IMR-90 (cell line): ENCODE measurements at regions not wholly inside any gene's neighbourhood (a gene's known extent, or its start where the extent isn't known, plus 50 kb on each side); places are given as distances from the start of the nearest gene placed in this dataset.

Experiments
- ATAC-seq: fragments of 200-7000 bp; cut with Tn5 transposase; 2 replicates; pipeline ENCODE4 v1.9.1; 2020; ENCODE audit warnings: low read depth, mild to moderate bottlenecking, moderate library complexity
- BruUV-seq: library from RNA; stranded (reverse); fragments of 400-500 nt; replicated peaks from 2 replicates; lab custom pipeline; 2021; lab: Mats Ljungman, UMichigan
- CTCF ChIA-PET: fragments of 300-600 bp; formaldehyde crosslinking; extraction: SDS; loops from one replicate; lab custom pipeline; 2021; ENCODE audit warnings: antibody characterized with exemption; lab: Yijun Ruan, JAX
- POLR2A ChIA-PET: fragments of 300-600 bp; sonication (Branson Sonifier 250); formaldehyde crosslinking; loops from one replicate; lab custom pipeline; 2022; ENCODE audit warnings: antibody characterized with exemption; ENCODE audit not compliant: unreplicated experiment; lab: Charles Lee
- DNase-seq: peaks from one replicate; pipeline ENCODE4 v3.0.0; 2013
- H2AFZ ChIP-seq: replicated peaks from 2 replicates; pipeline ENCODE3; 2013; ENCODE audit warnings: low read length, mild to moderate bottlenecking; ENCODE audit not compliant: poor library complexity
- H2AK5ac ChIP-seq: 2 replicates; pipeline ENCODE4 v1.6.1; 2013; ENCODE audit warnings: low read depth, low read length, inconsistent platforms
- H2AK9ac ChIP-seq: replicated peaks from 2 replicates; pipeline ENCODE3; 2013; ENCODE audit warnings: mild to moderate bottlenecking, low read depth, low read length, moderate library complexity; ENCODE audit not compliant: poor library complexity
- H2BK120ac ChIP-seq: 2 replicates; pipeline ENCODE4 v1.6.1; 2013; ENCODE audit warnings: low read depth, low read length, inconsistent platforms
- H2BK15ac ChIP-seq: 3 replicates; pipeline ENCODE4 v1.6.1; 2013; ENCODE audit warnings: low read depth, low read length, inconsistent platforms
- H2BK20ac ChIP-seq: 2 replicates; pipeline ENCODE4 v1.6.1; 2013; ENCODE audit warnings: low read depth, mild to moderate bottlenecking, inconsistent platforms, low read length, moderate library complexity
- H2BK5ac ChIP-seq: 2 replicates; pipeline ENCODE4 v1.6.1; 2013; ENCODE audit warnings: mild to moderate bottlenecking, low read depth, low read length, inconsistent platforms; ENCODE audit not compliant: poor library complexity, severe bottlenecking
- H3K14ac ChIP-seq: replicated peaks from 2 replicates; pipeline ENCODE4 v1.6.1; 2013; ENCODE audit warnings: low read depth, low read length, inconsistent platforms
- H3K18ac ChIP-seq: 2 replicates; pipeline ENCODE4 v1.6.1; 2013; ENCODE audit warnings: low read depth, low read length, control low read depth
- H3K23ac ChIP-seq: 2 replicates; pipeline ENCODE4 v1.6.1; 2013; ENCODE audit warnings: low read depth, low read length, inconsistent platforms
- H3K27ac ChIP-seq: 2 replicates; pipeline ENCODE4 v1.5.1; 2013; ENCODE audit warnings: mild to moderate bottlenecking, control low read depth, low read length; ENCODE audit not compliant: insufficient read depth
- H3K27me3 ChIP-seq: 2 replicates; pipeline ENCODE4 v1.6.1; 2013; ENCODE audit warnings: low read length; ENCODE audit not compliant: control insufficient read depth, insufficient read depth
- H3K36me3 ChIP-seq: 2 replicates; pipeline ENCODE4 v1.6.1; 2013; ENCODE audit warnings: low read length, mixed read lengths; ENCODE audit not compliant: control insufficient read depth, insufficient read depth
- H3K4ac ChIP-seq: 2 replicates; pipeline ENCODE4 v1.6.1; 2013; ENCODE audit warnings: low read depth, low read length, inconsistent platforms
- H3K4me1 ChIP-seq: 2 replicates; pipeline ENCODE4 v1.6.1; 2013; ENCODE audit warnings: low read length, mixed read lengths; ENCODE audit not compliant: control insufficient read depth, insufficient read depth
- H3K4me2 ChIP-seq: 2 replicates; pipeline ENCODE4 v1.6.1; 2013; ENCODE audit warnings: low read depth, mild to moderate bottlenecking, control low read depth, low read length, moderate library complexity
- H3K4me3 ChIP-seq: 2 replicates; pipeline ENCODE4 v1.5.1; 2013; ENCODE audit warnings: low read depth, mild to moderate bottlenecking, control low read depth, low read length, moderate library complexity; ENCODE audit not compliant: insufficient read depth
- H3K56ac ChIP-seq: 2 replicates; pipeline ENCODE4 v1.6.1; 2013; ENCODE audit warnings: low read length, inconsistent platforms; ENCODE audit not compliant: insufficient read depth; ENCODE audit errors: extremely low read depth
- H3K79me1 ChIP-seq, 2 experiments: 2 replicates each; pipeline ENCODE4 v1.6.1; 2013; ENCODE audit warnings: low read length in 2 of 2, inconsistent platforms in 1 of 2, low read depth in 1 of 2
- H3K9ac ChIP-seq: 2 replicates; pipeline ENCODE4 v1.6.1; 2013; ENCODE audit warnings: low read depth, low read length, control low read depth
- H3K9me1 ChIP-seq: 2 replicates; pipeline ENCODE4 v1.6.1; 2013; ENCODE audit warnings: low read length, inconsistent platforms; ENCODE audit not compliant: insufficient read depth
- H3K9me3 ChIP-seq: 2 replicates; pipeline ENCODE4 v1.6.1; 2013; ENCODE audit warnings: low read length; ENCODE audit not compliant: control insufficient read depth, insufficient read depth
- H4K20me1 ChIP-seq: 2 replicates; pipeline ENCODE4 v1.6.1; 2013; ENCODE audit warnings: low read length, inconsistent platforms; ENCODE audit not compliant: insufficient read depth
- H4K5ac ChIP-seq: 2 replicates; pipeline ENCODE4 v1.6.1; 2013; ENCODE audit warnings: mild to moderate bottlenecking, low read depth, low read length, control low read depth
- H4K8ac ChIP-seq, 2 experiments: 2 replicates each; pipeline ENCODE4 v1.6.1; 2013; ENCODE audit warnings: low read depth in 2 of 2, low read length in 2 of 2, control low read depth in 1 of 2, inconsistent platforms in 1 of 2
- H4K91ac ChIP-seq: 2 replicates; pipeline ENCODE4 v1.6.1; 2013; ENCODE audit warnings: low read depth, low read length, inconsistent platforms; ENCODE audit not compliant: insufficient read depth
- BHLHE40 ChIP-seq: fragments of 150-350 bp; IDR thresholded peaks from 2 replicates; pipeline ENCODE4 v1.6.1; 2016; ENCODE audit warnings: mild to moderate bottlenecking, low read depth, low read length
- MAFK ChIP-seq: IDR thresholded peaks from 2 replicates; pipeline ENCODE4 v1.6.1; 2012; ENCODE audit warnings: low read depth, low read length, improper control_type of control experiment
- SMC3 ChIP-seq: fragments of 150-350 bp; IDR thresholded peaks from 2 replicates; pipeline ENCODE4 v1.6.1; 2016; ENCODE audit warnings: low read depth, mild to moderate bottlenecking, antibody characterized with exemption, low read length, moderate library complexity
- USF2 ChIP-seq: fragments of 150-350 bp; IDR thresholded peaks from 2 replicates; pipeline ENCODE4 v1.6.1; 2017; ENCODE audit warnings: mild to moderate bottlenecking, antibody characterized with exemption, low read length, low read depth
- dilution Hi-C: fragments of 300-500 bp; cut with HindIII; formaldehyde crosslinking; loops from one replicate; pipeline ENCODE4 v1.14.3; 2018; ENCODE audit warnings: low sequenced_read_pairs; ENCODE audit not compliant: unreplicated experiment
- in situ Hi-C: fragments of 300-500 bp; cut with MboI; formaldehyde crosslinking; loops from 3 replicates; pipeline ENCODE4 v1.14.3; 2019; ENCODE audit warnings: low sequenced_read_pairs, inconsistent platforms, mixed read lengths
- intact Hi-C: fragments of 100-400 bp; cut with micrococcal nuclease; formaldehyde crosslinking; loops from 2 replicates; pipeline ENCODE4 v1.10.0; 2022

- no TSS peak for BruUV-seq
- no peaks in the 10 kb centered on the region for H3K9me3 ChIP-seq
- H3K27ac ChIP-seq = no peak overlapping the region
- H4K20me1 ChIP-seq = no peaks in the 10 kb centered on the region
- H3K14ac ChIP-seq = no peak overlapping the region
- CTCF ChIA-PET = no interaction called here
- H3K4ac ChIP-seq = no peak overlapping the region
- H2AK5ac ChIP-seq = no peak overlapping the region
- no peak overlapping the region for H3K9ac ChIP-seq
- no peaks in the 10 kb centered on the region for H3K4me1 ChIP-seq
- no peak overlapping the region for H3K4me3 ChIP-seq
- TF ChIP-seq BHLHE40 = no peak
- no peak for TF ChIP-seq USF2
- no peak for TF ChIP-seq MAFK
- no peak for TF ChIP-seq SMC3
- dilution Hi-C loops = no loop called here
- no peak overlapping the region for H2BK5ac ChIP-seq
- DNase-seq = no peak
- H3K36me3 ChIP-seq = no peaks in the 10 kb centered on the region
- no peaks in the 10 kb centered on the region for H3K27me3 ChIP-seq
- H2BK120ac ChIP-seq = no peak overlapping the region
- H2BK20ac ChIP-seq = no peak overlapping the region
- no peak overlapping the region for H4K5ac ChIP-seq
- ATAC-seq = no peak
- no peak overlapping the region for H3K18ac ChIP-seq
- POLR2A ChIA-PET = no interaction called here
- H2BK15ac ChIP-seq = no peak overlapping the region
- H4K91ac ChIP-seq = no peak overlapping the region
- in situ Hi-C loops = no loop called here
- no peak overlapping the region for H3K56ac ChIP-seq
- no peak overlapping the region for H4K8ac ChIP-seq
- H3K4me2 ChIP-seq = no peak overlapping the region
- no peaks in the 10 kb centered on the region for H3K79me1 ChIP-seq
- no peak overlapping the region for H2AK9ac ChIP-seq
- intact Hi-C loops = no loop called here
- H3K23ac ChIP-seq = no peak overlapping the region
- H2AFZ ChIP-seq = no peak overlapping the region
- no peaks in the 10 kb centered on the region for H3K9me1 ChIP-seq
Observed at GRCh38 chr4:32551943-32552342, 1831.8 kb downstream of the PCDH7 start.
